ENCODE measurements at regions not wholly inside any gene's neighbourhood (a gene's known extent, or its start where the extent isn't known, plus 50 kb on each side); places are given as distances from the start of the nearest gene placed in this dataset.
A peak's percentile ranks its signal among the peaks of the same experiment; 100 is the strongest.

DNA sequence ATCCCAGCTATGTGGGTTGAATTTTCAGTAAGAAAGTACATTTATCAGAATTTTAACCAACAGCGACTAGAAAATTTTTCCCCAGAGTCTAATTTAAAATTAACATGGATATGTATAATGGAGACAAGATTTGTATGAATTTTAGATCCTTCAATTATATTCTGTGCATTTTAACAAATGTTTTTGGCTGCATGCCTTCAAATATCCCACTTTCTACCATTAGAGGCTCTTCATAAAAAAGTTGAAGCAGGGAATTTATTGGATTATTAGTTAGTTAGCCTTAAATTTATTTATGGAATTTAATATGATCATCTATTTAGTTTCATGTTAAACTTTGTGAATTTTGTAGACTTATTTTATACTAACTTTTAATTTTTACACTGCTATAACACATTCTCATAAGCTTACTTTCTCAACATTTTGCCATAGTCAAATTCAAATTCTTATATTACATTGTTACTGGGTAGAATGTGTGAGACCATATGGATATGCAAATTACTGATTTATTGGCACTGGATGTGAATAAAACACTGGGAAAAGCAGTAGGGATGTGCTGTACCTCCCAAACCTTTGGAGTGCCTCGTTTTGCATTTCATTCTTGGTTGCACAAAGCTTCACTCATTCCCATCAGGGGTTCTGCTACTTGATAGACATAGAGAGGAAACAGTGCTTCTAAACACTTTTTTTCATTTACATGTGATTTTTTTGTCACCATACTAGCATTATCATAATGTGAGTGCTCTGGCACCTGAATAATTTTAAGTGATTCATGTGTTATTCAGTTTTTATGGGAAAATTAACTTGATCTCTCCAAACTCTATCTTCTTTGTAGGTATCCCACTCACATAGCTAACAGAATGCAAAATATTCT lies 491.8 kb upstream of the COX7C start:
- no peak for DNase-seq
- 44 to 60% (median 56%) methylated on average over 2 of the region's 2 CpGs for WGBS, 5 donors
- Histone ChIP-seq H3K4me1 (no peaks in the 10 kb centered on the region), H3K27ac (no peak overlapping the region), H3K4me3 (no peak overlapping the region), H3K27me3 (no peaks in the 10 kb centered on the region), H3K36me3 (no peaks in the 10 kb centered on the region), H3K9me3 (no peaks in the 10 kb centered on the region)
- intact Hi-C loops (cut with DNase I; ENCODE audit: low total_unique reads): no loop called here
- no peak for TF ChIP-seq POLR2AphosphoS5 (IDR thresholded peaks at IDR 0.05)
- TF ChIP-seq, protein P1, sequence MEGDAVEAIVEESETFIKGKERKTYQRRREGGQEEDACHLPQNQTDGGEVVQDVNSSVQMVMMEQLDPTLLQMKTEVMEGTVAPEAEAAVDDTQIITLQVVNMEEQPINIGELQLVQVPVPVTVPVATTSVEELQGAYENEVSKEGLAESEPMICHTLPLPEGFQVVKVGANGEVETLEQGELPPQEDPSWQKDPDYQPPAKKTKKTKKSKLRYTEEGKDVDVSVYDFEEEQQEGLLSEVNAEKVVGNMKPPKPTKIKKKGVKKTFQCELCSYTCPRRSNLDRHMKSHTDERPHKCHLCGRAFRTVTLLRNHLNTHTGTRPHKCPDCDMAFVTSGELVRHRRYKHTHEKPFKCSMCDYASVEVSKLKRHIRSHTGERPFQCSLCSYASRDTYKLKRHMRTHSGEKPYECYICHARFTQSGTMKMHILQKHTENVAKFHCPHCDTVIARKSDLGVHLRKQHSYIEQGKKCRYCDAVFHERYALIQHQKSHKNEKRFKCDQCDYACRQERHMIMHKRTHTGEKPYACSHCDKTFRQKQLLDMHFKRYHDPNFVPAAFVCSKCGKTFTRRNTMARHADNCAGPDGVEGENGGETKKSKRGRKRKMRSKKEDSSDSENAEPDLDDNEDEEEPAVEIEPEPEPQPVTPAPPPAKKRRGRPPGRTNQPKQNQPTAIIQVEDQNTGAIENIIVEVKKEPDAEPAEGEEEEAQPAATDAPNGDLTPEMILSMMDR (IDR thresholded peaks at IDR 0.05): no peak
- no peak for TF ChIP-seq POLR2A (IDR thresholded peaks at IDR 0.05)
- TF ChIP-seq EP300 (IDR thresholded peaks at IDR 0.05): no peak

DNA sequence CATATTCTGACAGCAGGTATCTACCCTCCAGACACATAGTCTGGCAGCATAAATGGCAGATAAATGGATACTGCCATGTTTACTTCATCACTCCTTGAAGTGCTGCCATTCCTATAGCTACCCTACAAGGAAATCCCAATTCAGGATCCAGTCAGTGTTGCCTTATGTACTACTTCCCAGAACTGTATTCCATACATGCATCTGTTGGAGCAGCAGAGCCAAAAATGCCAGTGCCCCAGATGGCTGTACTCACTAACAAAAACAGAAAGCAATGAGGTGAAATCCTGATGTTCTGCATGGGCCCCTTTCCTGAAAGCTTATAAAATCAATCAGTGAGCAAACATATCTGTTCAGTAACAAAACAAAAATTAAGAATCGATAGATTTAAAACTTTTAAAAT lies 490.0 kb upstream of the COX7C start:
- no peak for DNase-seq
- TF ChIP-seq POLR2A (IDR thresholded peaks at IDR 0.05) (no peak), EP300 (IDR thresholded peaks at IDR 0.05) (no peak), POLR2AphosphoS5 (IDR thresholded peaks at IDR 0.05) (no peak)
- TF ChIP-seq, protein P1 (IDR thresholded peaks at IDR 0.05): no peak
- no peaks in the 10 kb centered on the region for H3K27me3 ChIP-seq
- H3K27ac ChIP-seq: no peak overlapping the region
- WGBS, 5 donors: 74 to 91% (median 83%) methylated on average over 1 of the region's 1 CpG
- no peaks in the 10 kb centered on the region for H3K36me3 ChIP-seq
- H3K9me3 ChIP-seq: no peaks in the 10 kb centered on the region
- no peaks in the 10 kb centered on the region for H3K4me1 ChIP-seq
- intact Hi-C loops (cut with DNase I; ENCODE audit: low total_unique reads): no loop called here
- H3K4me3 ChIP-seq: no peak overlapping the region

DNA sequence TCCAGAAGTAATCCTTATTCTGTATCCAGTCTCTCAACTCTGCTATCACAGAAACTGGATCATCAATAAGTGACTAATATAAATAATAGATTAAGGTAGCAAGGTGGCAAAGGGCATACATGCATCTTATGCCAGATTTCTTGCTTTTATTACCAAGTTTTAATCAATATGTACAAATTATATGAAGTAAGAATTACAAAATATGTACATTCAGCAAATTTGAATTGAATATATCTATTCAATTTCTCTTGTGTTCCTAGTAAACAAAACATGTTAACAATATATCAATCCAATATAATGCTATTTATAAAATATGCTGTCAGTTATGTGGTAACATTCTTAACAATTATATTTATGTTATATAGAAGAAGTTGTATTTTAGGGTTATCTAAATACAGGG lies 488.7 kb upstream of the COX7C start:
- no peak for DNase-seq
- no peaks in the 10 kb centered on the region for H3K27me3 ChIP-seq
- no peaks in the 10 kb centered on the region for H3K36me3 ChIP-seq
- no peak overlapping the region for H3K27ac ChIP-seq
- no peaks in the 10 kb centered on the region for H3K9me3 ChIP-seq
- no peaks in the 10 kb centered on the region for H3K4me1 ChIP-seq
- TF ChIP-seq POLR2AphosphoS5 (IDR thresholded peaks at IDR 0.05) (no peak), EP300 (IDR thresholded peaks at IDR 0.05) (no peak), POLR2A (IDR thresholded peaks at IDR 0.05) (no peak)
- TF ChIP-seq, protein P1 (IDR thresholded peaks at IDR 0.05): no peak
- intact Hi-C loops (cut with DNase I; ENCODE audit: low total_unique reads): no loop called here
- no peak overlapping the region for H3K4me3 ChIP-seq

- DNase-seq: no peak
- TF ChIP-seq POLR2AphosphoS5 (IDR thresholded peaks at IDR 0.05): no peak
- TF ChIP-seq EP300 (IDR thresholded peaks at IDR 0.05): no peak
- H3K27me3 ChIP-seq: no peaks in the 10 kb centered on the region
- 72 to 83% (median 79%) methylated on average over 2 of the region's 2 CpGs for WGBS, 5 donors
- intact Hi-C loops (cut with DNase I; ENCODE audit: low total_unique reads): no loop called here
- no peaks in the 10 kb centered on the region for H3K36me3 ChIP-seq
- H3K4me3 ChIP-seq: no peak overlapping the region
- no peaks in the 10 kb centered on the region for H3K9me3 ChIP-seq
- no peaks in the 10 kb centered on the region for H3K4me1 ChIP-seq
- no peak overlapping the region for H3K27ac ChIP-seq
Measured at GRCh38 chr5:86137297-86137696, 480.4 kb upstream of the COX7C start.

DNA sequence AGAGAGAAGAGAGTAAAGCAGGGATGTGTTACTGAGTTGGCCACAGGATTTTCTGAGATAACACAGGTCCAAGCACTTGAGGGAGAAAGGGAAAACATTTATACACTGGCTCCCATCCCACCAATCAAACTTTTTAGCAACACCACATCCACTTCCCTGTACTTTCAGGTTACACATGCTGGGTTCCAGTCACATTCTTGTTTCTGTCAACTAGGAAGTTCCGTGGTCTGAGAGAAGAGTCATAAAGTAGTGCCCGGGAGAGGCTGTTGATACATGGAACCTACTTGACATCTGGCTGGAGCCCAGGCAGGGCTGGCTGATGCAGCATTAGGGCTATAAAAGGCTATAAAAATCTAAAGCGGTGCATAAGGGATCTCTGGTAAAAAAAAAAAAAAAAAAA lies 473.9 kb upstream of the COX7C start:
- intact Hi-C loops (cut with DNase I; ENCODE audit: low total_unique reads): no loop called here
- Histone ChIP-seq H3K27me3 (no peaks in the 10 kb centered on the region), H3K4me1 (no peaks in the 10 kb centered on the region), H3K36me3 (no peaks in the 10 kb centered on the region), H3K9me3 (no peaks in the 10 kb centered on the region), H3K27ac (no peak overlapping the region), H3K4me3 (no peak overlapping the region)
- TF ChIP-seq POLR2AphosphoS5 (IDR thresholded peaks at IDR 0.05): no peak
- no peak for TF ChIP-seq EP300 (IDR thresholded peaks at IDR 0.05)
- TF ChIP-seq, protein P1 (IDR thresholded peaks at IDR 0.05): no peak
- no peak for TF ChIP-seq POLR2A (IDR thresholded peaks at IDR 0.05)
- peak in 1 of 2 donors; percentile 53 for DNase-seq
- WGBS, 5 donors: 51 to 82% (median 73%) methylated on average over 3 of the region's 3 CpGs

All from stomach (tissue), 8 donors.